IMR-90 (cell line): ENCODE measurements at regions not wholly inside any gene's neighbourhood (a gene's known extent, or its start where the extent isn't known, plus 50 kb on each side); places are given as distances from the start of the nearest gene placed in this dataset.

ENCODE experiments used
- ATAC-seq: fragments of 200-7000 bp; cut with Tn5 transposase; 2 replicates; pipeline ENCODE4 v1.9.1; 2020; ENCODE audit warnings: low read depth, mild to moderate bottlenecking, moderate library complexity
- BruUV-seq: library from RNA; stranded (reverse); fragments of 400-500 nt; replicated peaks from 2 replicates; lab custom pipeline; 2021; lab: Mats Ljungman, UMichigan
- CTCF ChIA-PET: fragments of 300-600 bp; formaldehyde crosslinking; extraction: SDS; loops from one replicate; lab custom pipeline; 2021; ENCODE audit warnings: antibody characterized with exemption; lab: Yijun Ruan, JAX
- POLR2A ChIA-PET: fragments of 300-600 bp; sonication (Branson Sonifier 250); formaldehyde crosslinking; loops from one replicate; lab custom pipeline; 2022; ENCODE audit warnings: antibody characterized with exemption; ENCODE audit not compliant: unreplicated experiment; lab: Charles Lee
- DNase-seq: peaks from one replicate; pipeline ENCODE4 v3.0.0; 2013
- H2AFZ ChIP-seq: replicated peaks from 2 replicates; pipeline ENCODE3; 2013; ENCODE audit warnings: low read length, mild to moderate bottlenecking; ENCODE audit not compliant: poor library complexity
- H2AK5ac ChIP-seq: 2 replicates; pipeline ENCODE4 v1.6.1; 2013; ENCODE audit warnings: low read depth, low read length, inconsistent platforms
- H2AK9ac ChIP-seq: replicated peaks from 2 replicates; pipeline ENCODE3; 2013; ENCODE audit warnings: mild to moderate bottlenecking, low read depth, low read length, moderate library complexity; ENCODE audit not compliant: poor library complexity
- H2BK120ac ChIP-seq: 2 replicates; pipeline ENCODE4 v1.6.1; 2013; ENCODE audit warnings: low read depth, low read length, inconsistent platforms
- H2BK15ac ChIP-seq: 3 replicates; pipeline ENCODE4 v1.6.1; 2013; ENCODE audit warnings: low read depth, low read length, inconsistent platforms
- H2BK20ac ChIP-seq: 2 replicates; pipeline ENCODE4 v1.6.1; 2013; ENCODE audit warnings: low read depth, mild to moderate bottlenecking, inconsistent platforms, low read length, moderate library complexity
- H2BK5ac ChIP-seq: 2 replicates; pipeline ENCODE4 v1.6.1; 2013; ENCODE audit warnings: mild to moderate bottlenecking, low read depth, low read length, inconsistent platforms; ENCODE audit not compliant: poor library complexity, severe bottlenecking
- H3K14ac ChIP-seq: replicated peaks from 2 replicates; pipeline ENCODE4 v1.6.1; 2013; ENCODE audit warnings: low read depth, low read length, inconsistent platforms
- H3K18ac ChIP-seq: 2 replicates; pipeline ENCODE4 v1.6.1; 2013; ENCODE audit warnings: low read depth, low read length, control low read depth
- H3K23ac ChIP-seq: 2 replicates; pipeline ENCODE4 v1.6.1; 2013; ENCODE audit warnings: low read depth, low read length, inconsistent platforms
- H3K27ac ChIP-seq: 2 replicates; pipeline ENCODE4 v1.5.1; 2013; ENCODE audit warnings: mild to moderate bottlenecking, control low read depth, low read length; ENCODE audit not compliant: insufficient read depth
- H3K27me3 ChIP-seq: 2 replicates; pipeline ENCODE4 v1.6.1; 2013; ENCODE audit warnings: low read length; ENCODE audit not compliant: control insufficient read depth, insufficient read depth
- H3K36me3 ChIP-seq: 2 replicates; pipeline ENCODE4 v1.6.1; 2013; ENCODE audit warnings: low read length, mixed read lengths; ENCODE audit not compliant: control insufficient read depth, insufficient read depth
- H3K4ac ChIP-seq: 2 replicates; pipeline ENCODE4 v1.6.1; 2013; ENCODE audit warnings: low read depth, low read length, inconsistent platforms
- H3K4me1 ChIP-seq: 2 replicates; pipeline ENCODE4 v1.6.1; 2013; ENCODE audit warnings: low read length, mixed read lengths; ENCODE audit not compliant: control insufficient read depth, insufficient read depth
- H3K4me2 ChIP-seq: 2 replicates; pipeline ENCODE4 v1.6.1; 2013; ENCODE audit warnings: low read depth, mild to moderate bottlenecking, control low read depth, low read length, moderate library complexity
- H3K4me3 ChIP-seq: 2 replicates; pipeline ENCODE4 v1.5.1; 2013; ENCODE audit warnings: low read depth, mild to moderate bottlenecking, control low read depth, low read length, moderate library complexity; ENCODE audit not compliant: insufficient read depth
- H3K56ac ChIP-seq: 2 replicates; pipeline ENCODE4 v1.6.1; 2013; ENCODE audit warnings: low read length, inconsistent platforms; ENCODE audit not compliant: insufficient read depth; ENCODE audit errors: extremely low read depth
- H3K79me1 ChIP-seq, 2 experiments: 2 replicates each; pipeline ENCODE4 v1.6.1; 2013; ENCODE audit warnings: low read length in 2 of 2, inconsistent platforms in 1 of 2, low read depth in 1 of 2
- H3K9ac ChIP-seq: 2 replicates; pipeline ENCODE4 v1.6.1; 2013; ENCODE audit warnings: low read depth, low read length, control low read depth
- H3K9me1 ChIP-seq: 2 replicates; pipeline ENCODE4 v1.6.1; 2013; ENCODE audit warnings: low read length, inconsistent platforms; ENCODE audit not compliant: insufficient read depth
- H3K9me3 ChIP-seq: 2 replicates; pipeline ENCODE4 v1.6.1; 2013; ENCODE audit warnings: low read length; ENCODE audit not compliant: control insufficient read depth, insufficient read depth
- H4K20me1 ChIP-seq: 2 replicates; pipeline ENCODE4 v1.6.1; 2013; ENCODE audit warnings: low read length, inconsistent platforms; ENCODE audit not compliant: insufficient read depth
- H4K5ac ChIP-seq: 2 replicates; pipeline ENCODE4 v1.6.1; 2013; ENCODE audit warnings: mild to moderate bottlenecking, low read depth, low read length, control low read depth
- H4K8ac ChIP-seq, 2 experiments: 2 replicates each; pipeline ENCODE4 v1.6.1; 2013; ENCODE audit warnings: low read depth in 2 of 2, low read length in 2 of 2, control low read depth in 1 of 2, inconsistent platforms in 1 of 2
- H4K91ac ChIP-seq: 2 replicates; pipeline ENCODE4 v1.6.1; 2013; ENCODE audit warnings: low read depth, low read length, inconsistent platforms; ENCODE audit not compliant: insufficient read depth
- BHLHE40 ChIP-seq: fragments of 150-350 bp; IDR thresholded peaks from 2 replicates; pipeline ENCODE4 v1.6.1; 2016; ENCODE audit warnings: mild to moderate bottlenecking, low read depth, low read length
- CEBPB ChIP-seq: IDR thresholded peaks from 2 replicates; pipeline ENCODE4 v1.6.1; 2012; ENCODE audit warnings: low read depth, low read length, improper control_type of control experiment
- CHD1 ChIP-seq: IDR thresholded peaks from 2 replicates; pipeline ENCODE4 v1.6.1; 2012; ENCODE audit warnings: low read depth, low read length, improper control_type of control experiment
- FOS ChIP-seq: fragments of 150-350 bp; IDR thresholded peaks from 2 replicates; pipeline ENCODE4 v1.6.1; 2016; ENCODE audit warnings: low read depth, low read length
- MAFK ChIP-seq: IDR thresholded peaks from 2 replicates; pipeline ENCODE4 v1.6.1; 2012; ENCODE audit warnings: low read depth, low read length, improper control_type of control experiment
- MAZ ChIP-seq: IDR thresholded peaks from 2 replicates; pipeline ENCODE4 v1.6.1; 2012; ENCODE audit warnings: low read depth, mild to moderate bottlenecking, low read length, improper control_type of control experiment, moderate library complexity, borderline replicate concordance
- MXI1 ChIP-seq: IDR thresholded peaks from 2 replicates; pipeline ENCODE4 v1.6.1; 2012; ENCODE audit warnings: low read depth, mild to moderate bottlenecking, low read length, moderate library complexity, borderline replicate concordance
- NFE2L2 ChIP-seq: fragments of 150-350 bp; IDR thresholded peaks from 2 replicates; pipeline ENCODE4 v1.6.1; 2016; ENCODE audit warnings: low read depth, mild to moderate bottlenecking, low read length
- POLR2A ChIP-seq: IDR thresholded peaks from 2 replicates; pipeline ENCODE4 v1.6.1; 2012; ENCODE audit warnings: mild to moderate bottlenecking, low read depth, low read length
- RCOR1 ChIP-seq: IDR thresholded peaks from 2 replicates; pipeline ENCODE4 v1.6.1; 2012; ENCODE audit warnings: mild to moderate bottlenecking, low read length, improper control_type of control experiment; ENCODE audit not compliant: insufficient replicate concordance
- RFX5 ChIP-seq: IDR thresholded peaks from 2 replicates; pipeline ENCODE4 v1.8.0; 2012; ENCODE audit warnings: low read depth, mild to moderate bottlenecking, low read length, moderate library complexity
- SMC3 ChIP-seq: fragments of 150-350 bp; IDR thresholded peaks from 2 replicates; pipeline ENCODE4 v1.6.1; 2016; ENCODE audit warnings: low read depth, mild to moderate bottlenecking, antibody characterized with exemption, low read length, moderate library complexity
- WGBS, 2 experiments: methylation state at CpG; one replicate each; pipeline versions ENCODE4 v1.1.5 to v1.1.7; 2013; ENCODE audit warnings: missing lambda C conversion rate in 2 of 2; ENCODE audit not compliant: insufficient read length in 1 of 2; ENCODE audit errors: extremely low coverage in 2 of 2; 5-methylcytosine and 5-hydroxymethylcytosine counted together
- dilution Hi-C: fragments of 300-500 bp; cut with HindIII; formaldehyde crosslinking; loops from one replicate; pipeline ENCODE4 v1.14.3; 2018; ENCODE audit warnings: low sequenced_read_pairs; ENCODE audit not compliant: unreplicated experiment
- in situ Hi-C: fragments of 300-500 bp; cut with MboI; formaldehyde crosslinking; loops from 3 replicates; pipeline ENCODE4 v1.14.3; 2019; ENCODE audit warnings: low sequenced_read_pairs, inconsistent platforms, mixed read lengths
- intact Hi-C: fragments of 100-400 bp; cut with micrococcal nuclease; formaldehyde crosslinking; loops from 2 replicates; pipeline ENCODE4 v1.10.0; 2022
- TF ChIP-seq, protein P1 (sequence below): fragments of 150-350 bp; IDR thresholded peaks from 2 replicates; pipeline ENCODE4 v1.6.1; 2017; ENCODE audit warnings: mild to moderate bottlenecking, antibody characterized with exemption, low read length, low read depth
- TF ChIP-seq, protein P2 (sequence below): conservative IDR thresholded peaks from 2 replicates; pipeline ENCODE4 v1.5.1; 2012; ENCODE audit warnings: mild to moderate bottlenecking, low read depth, low read length, improper control_type of control experiment
- TF ChIP-seq, protein P3 (sequence below): fragments of 150-350 bp; IDR thresholded peaks from 2 replicates; pipeline ENCODE4 v1.6.1; 2016; ENCODE audit warnings: low read depth, mild to moderate bottlenecking, low read length, moderate library complexity, borderline replicate concordance

DNA sequence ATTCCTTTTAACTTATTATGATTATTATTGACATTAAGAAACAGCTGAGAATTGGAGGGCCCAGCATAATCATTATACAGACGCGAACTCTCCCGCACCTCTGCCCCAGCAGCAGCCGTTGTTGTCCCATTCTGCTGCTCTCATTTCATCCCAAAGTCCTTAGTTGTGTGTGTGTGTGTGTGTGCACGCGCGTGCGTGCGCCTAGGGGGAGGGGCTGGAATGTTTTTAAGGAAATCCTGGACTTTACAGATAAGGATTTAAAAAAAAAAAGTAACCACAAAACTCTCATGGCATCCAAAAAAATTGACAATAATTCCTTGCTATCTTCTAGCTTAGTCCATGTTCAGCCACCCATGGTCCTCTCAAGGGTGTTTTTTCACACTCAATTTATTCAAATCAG lies 134.2 kb downstream of the WNT7A start:
- H2BK20ac ChIP-seq = no peak overlapping the region
- no peaks in the 10 kb centered on the region for H3K9me1 ChIP-seq
- H3K4me1 ChIP-seq = no peaks in the 10 kb centered on the region
- no peak overlapping the region for H3K4me2 ChIP-seq
- no peak overlapping the region for H4K5ac ChIP-seq
- H2AK5ac ChIP-seq = no peak overlapping the region
- no peaks in the 10 kb centered on the region for H3K36me3 ChIP-seq
- H2AFZ ChIP-seq = no peak overlapping the region
- intact Hi-C loops = no loop called here
- in situ Hi-C loops = no loop called here
- WGBS, 2 experiments = no CpG with 5 or more reads among the region's 9 CpGs
- H3K23ac ChIP-seq = no peak overlapping the region
- no peak overlapping the region for H2BK15ac ChIP-seq
- H4K91ac ChIP-seq = no peak overlapping the region
- no peak overlapping the region for H4K8ac ChIP-seq
- no peaks in the 10 kb centered on the region; the same call in 1 of the 2 replicates for H3K9me3 ChIP-seq
- CTCF ChIA-PET = no interaction called here
- DNase-seq = no peak
- H3K14ac ChIP-seq = no peak overlapping the region
- H2AK9ac ChIP-seq = no peak overlapping the region
- H3K56ac ChIP-seq = no peak overlapping the region
- no peak for ATAC-seq
- TF ChIP-seq CEBPB = no peak
- TF ChIP-seq, protein P1, sequence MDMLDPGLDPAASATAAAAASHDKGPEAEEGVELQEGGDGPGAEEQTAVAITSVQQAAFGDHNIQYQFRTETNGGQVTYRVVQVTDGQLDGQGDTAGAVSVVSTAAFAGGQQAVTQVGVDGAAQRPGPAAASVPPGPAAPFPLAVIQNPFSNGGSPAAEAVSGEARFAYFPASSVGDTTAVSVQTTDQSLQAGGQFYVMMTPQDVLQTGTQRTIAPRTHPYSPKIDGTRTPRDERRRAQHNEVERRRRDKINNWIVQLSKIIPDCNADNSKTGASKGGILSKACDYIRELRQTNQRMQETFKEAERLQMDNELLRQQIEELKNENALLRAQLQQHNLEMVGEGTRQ = no peak
- TF ChIP-seq, protein P2, sequence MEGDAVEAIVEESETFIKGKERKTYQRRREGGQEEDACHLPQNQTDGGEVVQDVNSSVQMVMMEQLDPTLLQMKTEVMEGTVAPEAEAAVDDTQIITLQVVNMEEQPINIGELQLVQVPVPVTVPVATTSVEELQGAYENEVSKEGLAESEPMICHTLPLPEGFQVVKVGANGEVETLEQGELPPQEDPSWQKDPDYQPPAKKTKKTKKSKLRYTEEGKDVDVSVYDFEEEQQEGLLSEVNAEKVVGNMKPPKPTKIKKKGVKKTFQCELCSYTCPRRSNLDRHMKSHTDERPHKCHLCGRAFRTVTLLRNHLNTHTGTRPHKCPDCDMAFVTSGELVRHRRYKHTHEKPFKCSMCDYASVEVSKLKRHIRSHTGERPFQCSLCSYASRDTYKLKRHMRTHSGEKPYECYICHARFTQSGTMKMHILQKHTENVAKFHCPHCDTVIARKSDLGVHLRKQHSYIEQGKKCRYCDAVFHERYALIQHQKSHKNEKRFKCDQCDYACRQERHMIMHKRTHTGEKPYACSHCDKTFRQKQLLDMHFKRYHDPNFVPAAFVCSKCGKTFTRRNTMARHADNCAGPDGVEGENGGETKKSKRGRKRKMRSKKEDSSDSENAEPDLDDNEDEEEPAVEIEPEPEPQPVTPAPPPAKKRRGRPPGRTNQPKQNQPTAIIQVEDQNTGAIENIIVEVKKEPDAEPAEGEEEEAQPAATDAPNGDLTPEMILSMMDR = no peak
- TF ChIP-seq MAZ = no peak
- no peak for TF ChIP-seq MXI1
- no peak for TF ChIP-seq NFE2L2
- TF ChIP-seq CHD1 = no peak
- TF ChIP-seq POLR2A = no peak
- TF ChIP-seq BHLHE40 = no peak
- TF ChIP-seq FOS = no peak
- TF ChIP-seq SMC3 = no peak
- no peak for TF ChIP-seq RFX5
- TF ChIP-seq RCOR1 = no peak
- TF ChIP-seq MAFK = no peak
- TF ChIP-seq, protein P3, sequence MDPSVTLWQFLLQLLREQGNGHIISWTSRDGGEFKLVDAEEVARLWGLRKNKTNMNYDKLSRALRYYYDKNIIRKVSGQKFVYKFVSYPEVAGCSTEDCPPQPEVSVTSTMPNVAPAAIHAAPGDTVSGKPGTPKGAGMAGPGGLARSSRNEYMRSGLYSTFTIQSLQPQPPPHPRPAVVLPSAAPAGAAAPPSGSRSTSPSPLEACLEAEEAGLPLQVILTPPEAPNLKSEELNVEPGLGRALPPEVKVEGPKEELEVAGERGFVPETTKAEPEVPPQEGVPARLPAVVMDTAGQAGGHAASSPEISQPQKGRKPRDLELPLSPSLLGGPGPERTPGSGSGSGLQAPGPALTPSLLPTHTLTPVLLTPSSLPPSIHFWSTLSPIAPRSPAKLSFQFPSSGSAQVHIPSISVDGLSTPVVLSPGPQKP = no peak
- POLR2A ChIA-PET = no interaction called here
- H3K27me3 ChIP-seq = no peaks in the 10 kb centered on the region
- no peak overlapping the region for H3K18ac ChIP-seq
- no TSS peak for BruUV-seq
- no peak overlapping the region for H2BK5ac ChIP-seq
- H3K4me3 ChIP-seq = no peak overlapping the region
- no peaks in the 10 kb centered on the region for H4K20me1 ChIP-seq
- no peak overlapping the region for H3K4ac ChIP-seq
- dilution Hi-C loops = no loop called here
- H3K27ac ChIP-seq = no peak overlapping the region
- no peak overlapping the region for H3K9ac ChIP-seq
- no peak overlapping the region for H2BK120ac ChIP-seq
- H3K79me1 ChIP-seq = no peaks in the 10 kb centered on the region
